ENCODE measurements at regions not wholly inside any gene's neighbourhood (a gene's known extent, or its start where the extent isn't known, plus 50 kb on each side); places are given as distances from the start of the nearest gene placed in this dataset.
"Not testable (repeated sequence)": the region's sequence is repeated elsewhere in the genome, so short reads cannot be mapped to it uniquely, and the experiment has no call there.

GRCh38 chr13:75180805-75181455 lies 301.0 kb downstream of the TBC1D4 start:
- DNase-seq (ENCODE audit: extremely low read depth in 1 of 2, low read depth in 1 of 2) = no peak

GRCh38 chr13:75178436-75178835 lies 303.5 kb downstream of the TBC1D4 start:
- DNase-seq (ENCODE audit: extremely low read depth in 1 of 2, low read depth in 1 of 2) = no peak

GRCh38 chr13:75175575-75175974 lies 306.4 kb downstream of the TBC1D4 start:
- no peak for DNase-seq (ENCODE audit: extremely low read depth in 1 of 2, low read depth in 1 of 2)

GRCh38 chr13:75175097-75175496 lies 306.9 kb downstream of the TBC1D4 start:
- DNase-seq (ENCODE audit: extremely low read depth in 1 of 2, low read depth in 1 of 2) = not testable (repeated sequence)

- no peak for DNase-seq (ENCODE audit: extremely low read depth in 1 of 2, low read depth in 1 of 2)
Observed at GRCh38 chr13:75174481-75174880, 307.5 kb downstream of the TBC1D4 start.

- DNase-seq (ENCODE audit: extremely low read depth in 1 of 2, low read depth in 1 of 2) = no peak
Observed at GRCh38 chr13:75173457-75174356, 308.3 kb downstream of the TBC1D4 start.

GRCh38 chr13:75170311-75170710 lies 311.7 kb downstream of the TBC1D4 start:
- DNase-seq (ENCODE audit: extremely low read depth in 1 of 2, low read depth in 1 of 2) = no peak

GRCh38 chr13:75165543-75166230 lies 316.3 kb downstream of the TBC1D4 start:
- no peak for DNase-seq (ENCODE audit: extremely low read depth in 1 of 2, low read depth in 1 of 2)

GRCh38 chr13:75161804-75162203 lies 320.2 kb downstream of the TBC1D4 start:
- no peak for DNase-seq (ENCODE audit: extremely low read depth in 1 of 2, low read depth in 1 of 2)

GRCh38 chr13:75160984-75161383 lies 321.0 kb downstream of the TBC1D4 start:
- no peak for DNase-seq (ENCODE audit: extremely low read depth in 1 of 2, low read depth in 1 of 2)

GRCh38 chr13:75154331-75154730 lies 327.6 kb downstream of the TBC1D4 start:
- DNase-seq (ENCODE audit: extremely low read depth in 1 of 2, low read depth in 1 of 2) = no peak

- no peak for DNase-seq (ENCODE audit: extremely low read depth in 1 of 2, low read depth in 1 of 2)
Observed at GRCh38 chr13:75153834-75154233, 328.1 kb downstream of the TBC1D4 start.

GRCh38 chr13:75153386-75153785 lies 328.6 kb downstream of the TBC1D4 start:
- DNase-seq (ENCODE audit: extremely low read depth in 1 of 2, low read depth in 1 of 2) = no peak

GRCh38 chr13:75151081-75151643 lies 330.8 kb downstream of the TBC1D4 start:
- no peak for DNase-seq (ENCODE audit: extremely low read depth in 1 of 2, low read depth in 1 of 2)

- DNase-seq (ENCODE audit: extremely low read depth in 1 of 2, low read depth in 1 of 2) = no peak
Observed at GRCh38 chr13:75149776-75150175, 332.2 kb downstream of the TBC1D4 start.

GRCh38 chr13:75147946-75148345 lies 334.0 kb downstream of the TBC1D4 start:
- DNase-seq (ENCODE audit: extremely low read depth in 1 of 2, low read depth in 1 of 2) = no peak

- DNase-seq (ENCODE audit: extremely low read depth in 1 of 2, low read depth in 1 of 2) = no peak
Observed at GRCh38 chr13:75146436-75146835, 335.5 kb downstream of the TBC1D4 start.

- no peak for DNase-seq (ENCODE audit: extremely low read depth in 1 of 2, low read depth in 1 of 2)
Observed at GRCh38 chr13:75145927-75146326, 336.0 kb downstream of the TBC1D4 start.

GRCh38 chr13:75139291-75139690 lies 342.7 kb downstream of the TBC1D4 start:
- no peak for DNase-seq (ENCODE audit: extremely low read depth in 1 of 2, low read depth in 1 of 2)

- no peak for DNase-seq (ENCODE audit: extremely low read depth in 1 of 2, low read depth in 1 of 2)
Observed at GRCh38 chr13:75137911-75138571, 343.9 kb downstream of the TBC1D4 start.

- no peak for DNase-seq (ENCODE audit: extremely low read depth in 1 of 2, low read depth in 1 of 2)
Observed at GRCh38 chr13:75136151-75136550, 345.8 kb downstream of the TBC1D4 start.

All from activated CD8-positive, alpha-beta memory T cell treated with anti-CD3 and anti-CD28 coated beads for 1 hour (primary cell).